ENCODE measurements at regions not wholly inside any gene's neighbourhood (a gene's known extent, or its start where the extent isn't known, plus 50 kb on each side); places are given as distances from the start of the nearest gene placed in this dataset.

DNA sequence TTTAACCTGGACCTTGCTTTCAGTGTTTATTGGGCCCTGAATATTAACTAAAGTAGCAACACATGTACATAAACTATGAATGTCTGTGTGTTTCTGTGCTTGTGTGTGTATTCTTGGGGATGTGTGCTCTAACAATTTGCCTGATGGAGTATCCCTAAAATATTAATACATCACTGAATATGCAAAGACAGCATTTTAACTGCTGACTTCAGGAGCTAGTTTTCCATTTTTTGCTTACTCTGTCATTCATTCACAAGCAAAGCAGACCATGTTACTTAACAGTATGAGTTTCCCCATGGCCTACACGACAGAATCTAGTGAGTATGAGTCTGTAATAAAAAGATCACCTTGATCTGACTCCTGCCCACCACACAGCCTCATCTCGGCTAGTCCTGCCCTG, 402.8 kb downstream of the BCAT1 start:
- Mint-ChIP-seq H3K9me3 (peaks cover 12% of the 10 kb centered on the region), H3K4me1 (ENCODE audit: low read depth in 2 of 2) (no peaks in the 10 kb centered on the region), H3K36me3 (no peaks in the 10 kb centered on the region), H3K4me3 (no peak overlapping the region), H3K27me3 (peaks cover 4 to 10% of the 10 kb centered on the region in 2 donors), H3K27ac (no peak overlapping the region)
- DNase-seq (ENCODE audit: low spot score): no peak
- no peak for ATAC-seq

DNA sequence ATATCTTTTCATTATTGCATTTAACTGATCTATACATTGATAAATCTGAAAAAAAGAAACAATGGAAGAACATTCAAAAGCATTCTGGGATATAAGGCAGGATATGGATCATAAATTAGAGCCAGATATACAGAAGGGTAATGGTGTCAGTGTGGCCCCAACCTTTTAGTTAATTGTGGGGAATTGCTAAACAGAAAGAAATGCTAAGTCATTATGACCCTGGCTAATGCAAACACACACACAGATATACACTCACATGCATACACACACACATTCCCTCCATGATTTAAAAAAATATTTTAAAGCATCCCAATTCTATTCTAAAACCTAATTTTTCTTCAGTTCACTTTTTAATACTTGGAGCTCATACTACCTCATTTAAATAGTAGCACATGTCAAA, 404.5 kb downstream of the BCAT1 start:
- H3K4me3 Mint-ChIP-seq: no peak overlapping the region
- H3K36me3 Mint-ChIP-seq: no peaks in the 10 kb centered on the region
- peaks cover 12% of the 10 kb centered on the region for H3K9me3 Mint-ChIP-seq
- peaks cover 4 to 8% of the 10 kb centered on the region in 2 donors for H3K27me3 Mint-ChIP-seq
- ATAC-seq (no peak), DNase-seq (ENCODE audit: low spot score) (no peak)
- no peaks in the 10 kb centered on the region for H3K4me1 Mint-ChIP-seq (ENCODE audit: low read depth in 2 of 2)
- no peak overlapping the region for H3K27ac Mint-ChIP-seq

DNA sequence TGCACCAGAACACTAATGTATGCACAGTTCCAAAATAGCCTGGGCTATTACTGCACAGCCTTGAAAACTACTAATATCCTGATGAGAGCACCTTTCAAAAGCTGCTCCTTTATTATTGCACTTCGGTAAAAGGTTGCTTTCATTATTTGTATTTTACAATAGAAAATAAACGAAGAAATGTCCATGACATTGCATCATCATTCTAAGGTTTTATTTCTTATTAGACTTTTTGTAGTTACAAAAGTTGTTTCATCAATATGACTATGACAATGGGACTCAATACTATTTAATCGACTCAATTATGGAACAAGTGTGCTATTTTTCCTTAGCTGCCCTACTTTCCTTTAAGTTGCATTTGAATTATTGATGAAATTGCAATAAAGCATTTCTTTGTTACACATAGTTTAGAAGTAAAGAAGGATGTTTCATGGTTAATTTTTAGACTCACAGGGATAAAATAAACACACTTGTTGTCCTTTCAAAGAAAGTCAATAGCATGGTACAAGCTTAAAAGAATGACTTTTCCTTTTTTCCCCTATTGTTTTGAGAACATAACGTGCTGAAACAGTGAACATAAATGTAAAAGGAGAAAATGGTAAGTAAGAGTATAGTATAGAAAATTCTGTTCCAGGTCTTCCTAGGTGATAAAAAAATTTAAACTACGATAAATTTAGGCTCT, 407.6 kb downstream of the BCAT1 start:
- H3K27ac Mint-ChIP-seq: no peak overlapping the region
- ATAC-seq (no peak), DNase-seq (ENCODE audit: low spot score) (no peak)
- peaks cover 6 to 11% of the 10 kb centered on the region in 2 donors for H3K27me3 Mint-ChIP-seq
- H3K4me3 Mint-ChIP-seq: no peak overlapping the region
- H3K4me1 Mint-ChIP-seq (ENCODE audit: low read depth in 2 of 2): no peaks in the 10 kb centered on the region
- H3K9me3 Mint-ChIP-seq: peaks cover under 1% of the 10 kb centered on the region
- no peaks in the 10 kb centered on the region for H3K36me3 Mint-ChIP-seq

DNA sequence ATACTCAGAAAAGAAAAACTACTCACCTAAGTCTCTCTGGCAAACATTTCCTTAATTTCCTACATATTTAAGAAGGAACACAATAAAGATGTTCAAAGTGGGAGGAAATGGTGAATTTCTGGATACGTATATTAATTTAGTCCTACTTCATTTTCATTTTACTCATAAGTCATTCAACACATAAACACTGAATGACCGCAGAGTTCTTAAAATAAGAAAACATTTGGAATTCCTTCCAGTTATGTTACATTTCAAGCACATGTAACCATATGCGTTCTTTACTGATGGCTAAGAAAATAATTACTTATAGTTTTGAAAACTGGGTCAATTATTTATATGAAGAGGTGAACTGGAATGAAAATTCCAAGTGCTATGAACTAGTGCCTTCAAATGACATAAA, 409.3 kb downstream of the BCAT1 start:
- Mint-ChIP-seq H3K9me3 (no peaks in the 10 kb centered on the region), H3K27me3 (peaks cover 6 to 11% of the 10 kb centered on the region in 2 donors), H3K4me3 (no peak overlapping the region)

DNA sequence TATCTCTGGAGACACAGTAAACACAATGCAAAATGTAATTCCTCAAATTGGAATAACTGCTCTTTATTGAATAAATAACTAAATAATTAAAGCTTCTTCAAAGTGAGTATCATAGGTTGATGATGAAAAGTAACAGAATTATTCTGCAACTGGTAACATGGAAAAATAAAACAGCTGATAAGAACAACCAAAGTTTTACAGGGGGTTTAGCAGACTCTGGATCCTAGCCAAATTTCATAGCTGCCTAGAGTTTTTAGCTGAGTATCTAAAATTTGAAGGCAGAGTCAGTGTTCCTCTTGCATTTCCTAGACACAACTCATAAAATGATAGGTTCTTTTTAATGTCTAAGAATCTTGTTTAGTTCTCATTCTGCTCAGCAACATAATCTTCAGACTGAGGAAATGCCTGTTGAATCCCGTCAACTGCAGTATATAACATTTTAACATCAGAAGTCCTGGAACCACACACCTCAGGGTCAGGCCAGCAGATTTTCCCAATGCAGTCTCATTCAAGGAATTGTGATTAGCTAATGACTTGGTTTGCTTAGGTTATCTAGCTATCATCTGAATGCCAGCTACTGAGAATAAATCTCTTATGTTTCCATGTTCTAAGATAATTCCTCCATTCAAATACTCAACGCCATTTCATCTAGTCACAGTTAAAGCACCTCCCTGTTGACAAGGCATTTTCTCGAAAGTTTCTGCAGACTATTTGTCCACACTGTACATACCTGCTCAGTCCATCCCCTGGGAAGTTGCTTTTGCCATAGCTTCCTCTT, 411.6 kb downstream of the BCAT1 start:
- Mint-ChIP-seq H3K4me3 (no peak overlapping the region), H3K27me3 (peaks cover 7 to 11% of the 10 kb centered on the region in 2 donors), H3K36me3 (no peaks in the 10 kb centered on the region), H3K9me3 (no peaks in the 10 kb centered on the region), H3K27ac (no peak overlapping the region), H3K4me1 (ENCODE audit: low read depth in 2 of 2) (no peaks in the 10 kb centered on the region)
- ATAC-seq: no peak
- no peak for DNase-seq (ENCODE audit: low spot score)

More for the DNA sequence above, 409.3 kb downstream of the BCAT1 start:
- ATAC-seq (no peak), DNase-seq (ENCODE audit: low spot score) (no peak)
- no peak overlapping the region for H3K27ac Mint-ChIP-seq
- H3K4me1 Mint-ChIP-seq (ENCODE audit: low read depth in 2 of 2): no peaks in the 10 kb centered on the region
- H3K36me3 Mint-ChIP-seq: no peaks in the 10 kb centered on the region

DNA sequence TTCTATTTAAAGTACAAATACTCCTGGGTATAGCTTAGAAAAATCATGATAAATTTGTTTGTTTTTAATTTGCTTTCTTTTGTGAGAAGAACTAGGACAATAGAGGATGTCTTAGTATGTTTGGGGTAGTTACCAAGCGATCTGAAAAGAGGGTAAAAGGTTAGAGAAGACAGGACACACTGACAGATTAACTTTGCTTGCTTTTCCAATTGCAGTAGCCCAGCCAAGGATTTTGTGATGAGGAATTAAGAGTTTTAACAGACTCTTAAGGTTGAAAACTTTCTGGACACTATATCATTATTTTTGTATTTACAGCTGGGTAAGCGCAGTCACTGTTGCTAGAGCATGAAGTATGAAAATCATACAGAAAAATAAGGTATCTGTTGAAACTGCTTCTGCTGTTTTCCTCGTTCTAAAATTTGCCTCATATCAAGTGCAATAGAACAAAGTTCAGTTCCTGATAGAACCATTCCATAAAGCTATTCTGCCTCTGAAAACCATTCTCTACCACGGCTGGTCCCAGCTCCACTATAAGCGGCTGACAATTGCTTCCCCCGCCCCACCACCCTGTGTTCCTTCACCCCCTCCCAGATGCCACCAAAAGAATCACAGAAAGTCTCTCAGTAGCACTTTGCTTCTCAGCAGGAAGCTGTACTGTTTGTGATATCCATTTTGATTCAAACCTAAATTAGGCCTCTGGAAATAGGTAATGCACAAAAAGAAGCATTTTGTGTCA, 413.4 kb downstream of the BCAT1 start:
- Mint-ChIP-seq H3K4me3 (no peak overlapping the region), H3K27me3 (peaks cover 9 to 11% of the 10 kb centered on the region in 2 donors), H3K4me1 (ENCODE audit: low read depth in 2 of 2) (no peaks in the 10 kb centered on the region), H3K9me3 (no peaks in the 10 kb centered on the region), H3K27ac (no peak overlapping the region), H3K36me3 (no peaks in the 10 kb centered on the region)
- no peak for ATAC-seq
- DNase-seq (ENCODE audit: low spot score): no peak

DNA sequence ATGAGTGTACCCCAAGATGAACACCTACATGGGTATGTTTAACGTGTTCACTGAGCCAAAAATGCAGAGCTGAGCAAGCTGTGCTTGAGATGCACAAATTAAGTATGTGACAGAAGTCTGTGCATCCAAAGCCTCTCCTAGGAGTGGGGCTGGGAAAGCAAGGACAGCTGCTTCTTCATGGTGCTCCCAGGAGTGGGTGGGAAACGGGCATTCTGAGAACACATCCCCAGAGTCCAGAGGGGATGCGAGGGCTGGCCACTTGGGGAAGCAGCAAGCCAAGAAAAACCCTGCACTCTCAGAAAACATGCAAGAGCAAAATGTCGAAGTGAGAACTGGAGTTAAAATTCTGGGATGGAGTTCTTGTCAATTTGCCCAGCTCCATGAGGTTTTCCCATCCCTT, 414.3 kb downstream of the BCAT1 start:
- DNase-seq (ENCODE audit: low spot score): no peak
- no peak for ATAC-seq
- H3K36me3 Mint-ChIP-seq: no peaks in the 10 kb centered on the region
- H3K4me3 Mint-ChIP-seq: no peak overlapping the region
- no peaks in the 10 kb centered on the region for H3K4me1 Mint-ChIP-seq (ENCODE audit: low read depth in 2 of 2)
- peaks cover 9 to 11% of the 10 kb centered on the region in 2 donors for H3K27me3 Mint-ChIP-seq
- no peaks in the 10 kb centered on the region for H3K9me3 Mint-ChIP-seq
- no peak overlapping the region for H3K27ac Mint-ChIP-seq

DNA sequence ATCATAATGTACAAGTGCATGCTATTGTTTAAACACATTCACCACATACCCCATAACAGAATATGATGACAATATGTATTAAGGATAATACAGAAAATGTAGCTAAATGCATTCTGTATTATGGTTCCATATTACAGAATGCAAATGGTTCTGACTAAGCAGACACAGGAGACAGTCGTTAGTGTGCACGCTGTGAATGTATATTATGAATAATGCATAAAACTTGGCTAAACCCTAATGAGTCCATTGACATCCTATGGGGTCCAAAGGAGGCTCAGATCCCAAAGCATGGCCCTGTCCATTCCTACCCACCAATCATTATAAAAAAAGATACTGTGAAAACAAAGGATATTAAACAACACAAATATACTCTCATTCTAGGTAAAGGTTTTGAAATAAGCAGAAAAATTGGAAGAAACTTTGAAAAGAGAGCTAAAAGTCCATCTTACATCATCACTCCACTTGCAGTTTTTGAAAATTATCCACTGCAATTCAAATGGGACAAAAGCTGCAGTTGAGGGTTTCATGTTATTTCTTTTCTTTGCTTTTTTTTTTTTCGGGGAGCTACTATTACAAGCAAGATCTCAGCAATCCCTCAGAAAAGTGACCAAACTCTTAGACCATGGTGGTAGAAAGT, 415.1 kb downstream of the BCAT1 start:
- Mint-ChIP-seq H3K9me3 (no peaks in the 10 kb centered on the region), H3K4me1 (ENCODE audit: low read depth in 2 of 2) (no peaks in the 10 kb centered on the region)
- ATAC-seq: no peak

DNA sequence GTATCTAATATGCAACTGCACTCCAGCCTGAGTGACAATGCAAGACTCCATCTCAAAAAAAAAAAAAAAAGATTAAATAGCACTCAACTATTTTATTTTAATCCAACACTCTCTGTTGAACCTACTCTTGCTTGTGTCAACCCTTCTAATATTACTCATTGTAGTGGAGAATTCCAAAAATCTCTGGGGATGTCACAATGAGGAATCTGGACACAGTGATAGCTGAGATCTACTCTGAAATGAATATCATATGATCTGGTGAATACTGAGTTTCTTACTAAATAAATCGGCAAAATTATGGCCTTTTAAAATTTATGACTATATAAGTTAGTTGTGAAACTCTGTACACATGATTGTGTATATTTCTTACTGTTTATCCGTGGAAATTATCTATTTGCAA, 418.2 kb downstream of the BCAT1 start:
- ATAC-seq (no peak), DNase-seq (ENCODE audit: low spot score) (no peak)
- Mint-ChIP-seq H3K27me3 (peaks cover 0 to 2% of the 10 kb centered on the region in 2 donors), H3K36me3 (no peaks in the 10 kb centered on the region), H3K4me1 (ENCODE audit: low read depth in 2 of 2) (no peaks in the 10 kb centered on the region), H3K4me3 (no peak overlapping the region), H3K9me3 (peaks cover 7% of the 10 kb centered on the region), H3K27ac (no peak overlapping the region)

More for the DNA sequence above, 415.1 kb downstream of the BCAT1 start:
- Mint-ChIP-seq H3K36me3 (no peaks in the 10 kb centered on the region), H3K27me3 (peaks cover 9 to 10% of the 10 kb centered on the region in 2 donors), H3K4me3 (no peak overlapping the region), H3K27ac (no peak overlapping the region)
- no peak for DNase-seq (ENCODE audit: low spot score)

DNA sequence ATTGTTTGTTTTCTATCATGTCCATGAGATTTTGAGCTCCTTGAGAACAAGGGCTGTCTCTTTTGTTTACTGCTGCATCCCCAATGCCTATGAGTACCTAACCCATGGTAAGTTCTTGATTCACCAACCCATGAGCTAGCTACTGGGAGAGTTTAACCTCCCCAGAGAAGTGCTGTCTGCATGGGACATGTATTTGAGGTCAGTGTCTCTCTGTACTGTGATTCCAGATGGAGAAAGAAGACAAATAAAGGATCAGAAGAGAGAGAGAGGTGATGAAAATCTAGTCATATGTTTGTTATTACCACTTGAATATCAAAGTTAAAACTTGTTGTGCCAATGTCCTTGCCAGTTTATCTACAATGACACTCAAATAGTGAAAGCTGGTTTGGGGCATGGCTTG, 421.8 kb downstream of the BCAT1 start:
- no peak overlapping the region for H3K4me3 Mint-ChIP-seq
- no peak overlapping the region for H3K27ac Mint-ChIP-seq
- H3K4me1 Mint-ChIP-seq (ENCODE audit: low read depth in 2 of 2): no peaks in the 10 kb centered on the region
- DNase-seq (ENCODE audit: low spot score): no peak
- H3K36me3 Mint-ChIP-seq: peaks cover 5% of the 10 kb centered on the region
- peaks cover 0 to under 1% of the 10 kb centered on the region in 2 donors for H3K27me3 Mint-ChIP-seq
- ATAC-seq: no peak
- H3K9me3 Mint-ChIP-seq: peaks cover 18% of the 10 kb centered on the region

DNA sequence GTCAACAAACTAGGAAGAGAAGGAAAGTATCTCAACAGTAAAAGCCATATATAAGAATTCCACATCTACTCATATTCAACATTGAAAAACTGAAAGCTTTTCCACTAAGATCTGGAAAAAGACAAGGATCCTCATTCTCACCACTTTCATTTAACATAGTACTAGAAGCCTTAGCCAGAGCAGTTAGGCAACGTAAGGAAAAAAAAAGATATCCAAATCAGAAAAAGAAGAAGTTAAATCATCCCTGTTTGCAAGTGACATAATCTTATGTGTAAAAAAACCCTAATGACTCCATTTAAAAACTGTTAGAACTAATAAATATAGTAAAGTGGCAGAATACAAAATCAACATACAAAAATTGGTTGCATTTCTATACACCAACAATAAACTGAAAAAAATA, 426.2 kb downstream of the BCAT1 start:
- peaks cover 0 to 8% of the 10 kb centered on the region in 2 donors for H3K27me3 Mint-ChIP-seq
- peaks cover 32% of the 10 kb centered on the region for H3K36me3 Mint-ChIP-seq
- H3K4me1 Mint-ChIP-seq (ENCODE audit: low read depth in 2 of 2): no peaks in the 10 kb centered on the region
- H3K27ac Mint-ChIP-seq: no peak overlapping the region
- H3K9me3 Mint-ChIP-seq: peaks cover 33% of the 10 kb centered on the region
- no peak overlapping the region for H3K4me3 Mint-ChIP-seq
- ATAC-seq (no peak), DNase-seq (ENCODE audit: low spot score) (no peak)

DNA sequence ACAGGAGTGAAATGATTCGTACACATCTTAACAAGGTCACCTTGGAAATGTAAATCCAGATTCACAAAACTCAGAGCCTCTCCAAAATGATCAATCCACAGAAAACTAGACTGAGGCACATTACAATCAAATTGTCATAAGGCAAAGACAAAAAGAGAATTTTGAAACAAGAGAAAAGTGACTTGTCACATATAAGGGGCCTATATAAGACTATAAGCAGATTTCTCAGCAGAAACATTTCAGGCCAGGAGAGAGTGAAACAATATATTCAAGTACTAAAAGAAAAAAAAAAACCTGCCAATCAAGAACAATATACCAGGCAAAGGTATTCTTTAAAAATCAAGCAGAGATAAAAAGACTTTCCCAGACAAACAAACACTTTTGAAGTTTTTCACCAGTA, 429.1 kb downstream of the BCAT1 start:
- no peak for DNase-seq (ENCODE audit: low spot score)
- Mint-ChIP-seq H3K27me3 (peaks cover 0 to 8% of the 10 kb centered on the region in 2 donors), H3K4me1 (ENCODE audit: low read depth in 2 of 2) (no peaks in the 10 kb centered on the region), H3K36me3 (peaks cover 32% of the 10 kb centered on the region), H3K9me3 (peaks cover 30% of the 10 kb centered on the region), H3K4me3 (no peak overlapping the region), H3K27ac (no peak overlapping the region)
- ATAC-seq: no peak

DNA sequence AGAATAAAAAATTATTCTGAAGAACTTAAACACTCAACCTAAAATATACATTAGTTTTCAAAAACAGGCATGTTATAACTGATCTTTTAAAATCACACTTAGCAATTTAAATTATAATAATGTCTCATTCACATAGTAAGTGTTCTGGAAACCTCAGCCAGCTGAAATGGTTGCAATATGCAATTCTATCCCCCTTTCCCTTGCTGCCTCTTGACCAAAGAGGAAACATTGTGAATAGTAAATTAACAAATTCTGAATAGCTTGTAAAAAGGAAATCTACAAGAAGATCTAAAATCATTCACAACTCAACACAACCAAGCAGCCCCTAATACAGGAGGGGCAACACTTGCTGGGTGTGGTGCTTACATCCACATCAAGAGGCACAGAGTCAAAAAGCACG, 431.9 kb downstream of the BCAT1 start:
- peaks cover 0 to 7% of the 10 kb centered on the region in 2 donors for H3K27me3 Mint-ChIP-seq
- no peak overlapping the region for H3K27ac Mint-ChIP-seq
- no peak overlapping the region for H3K4me3 Mint-ChIP-seq
- ATAC-seq: no peak
- H3K4me1 Mint-ChIP-seq (ENCODE audit: low read depth in 2 of 2): no peaks in the 10 kb centered on the region
- DNase-seq (ENCODE audit: low spot score): no peak
- H3K9me3 Mint-ChIP-seq: peaks cover 18% of the 10 kb centered on the region
- peaks cover 26% of the 10 kb centered on the region for H3K36me3 Mint-ChIP-seq

Measured in natural killer cell treated with Interleukin-12 subunit alpha and Interleukin-12 subunit beta and Interleukin-15 and Interleukin-18, amount 100 ng/mL, for 72 hours (primary cell).